Activated CD8-positive, alpha-beta memory T cell treated with anti-CD3 and anti-CD28 coated beads, Interleukin-2, amount 50 U/mL, for 4 hours (primary cell): ENCODE measurements at regions not wholly inside any gene's neighbourhood (a gene's known extent, or its start where the extent isn't known, plus 50 kb on each side); places are given as distances from the start of the nearest gene placed in this dataset.
A peak's percentile ranks its signal among the peaks of the same experiment; 100 is the strongest.
"Not testable (repeated sequence)": the region's sequence is repeated elsewhere in the genome, so short reads cannot be mapped to it uniquely, and the experiment has no call there.

ENCODE experiments used
- DNase-seq: peaks from one replicate; pipeline ENCODE4 v3.0.0-alpha.2; 2020

GRCh38 chr12:42030588-42030987 is 114.1 kb downstream of the GXYLT1 start:
- DNase-seq = no peak

- DNase-seq = no peak
These were observed 117.1 kb downstream of the GXYLT1 start for GRCh38 chr12:42027546-42027945.

- no peak for DNase-seq
These were observed 120.2 kb downstream of the GXYLT1 start for GRCh38 chr12:42024495-42024830.

- peak; percentile 70 for DNase-seq
These were observed 120.8 kb downstream of the GXYLT1 start for GRCh38 chr12:42023733-42024494.

GRCh38 chr12:42021937-42022336 is 122.7 kb downstream of the GXYLT1 start:
- not testable (repeated sequence) for DNase-seq

- no peak for DNase-seq
These were observed 123.2 kb downstream of the GXYLT1 start for GRCh38 chr12:42021469-42021868.

- DNase-seq = no peak
These were observed 124.4 kb downstream of the GXYLT1 start for GRCh38 chr12:42020226-42020625.

- no peak for DNase-seq
These were observed 124.9 kb downstream of the GXYLT1 start for GRCh38 chr12:42019746-42020145.

GRCh38 chr12:42017051-42017450 is 127.6 kb downstream of the GXYLT1 start:
- no peak for DNase-seq

- no peak for DNase-seq
These were observed 129.6 kb downstream of the GXYLT1 start for GRCh38 chr12:42015051-42015461.

- not testable (repeated sequence) for DNase-seq
These were observed 132.2 kb downstream of the GXYLT1 start for GRCh38 chr12:42012501-42012900.

GRCh38 chr12:42010715-42011114 is 134.0 kb downstream of the GXYLT1 start:
- no peak for DNase-seq

- DNase-seq = no peak
These were observed 134.4 kb downstream of the GXYLT1 start for GRCh38 chr12:42010257-42010656.

- no peak for DNase-seq
These were observed 135.7 kb downstream of the GXYLT1 start for GRCh38 chr12:42008996-42009395.

GRCh38 chr12:42003031-42003430 is 141.6 kb downstream of the GXYLT1 start:
- no peak for DNase-seq

GRCh38 chr12:42002563-42002962 is 142.1 kb downstream of the GXYLT1 start:
- DNase-seq = no peak

GRCh38 chr12:41998436-41998835 is 146.2 kb downstream of the GXYLT1 start:
- DNase-seq = no peak

GRCh38 chr12:41993283-41993682 is 151.4 kb downstream of the GXYLT1 start:
- DNase-seq = no peak

- DNase-seq = no peak
These were observed 151.9 kb downstream of the GXYLT1 start for GRCh38 chr12:41992692-41993215.

GRCh38 chr12:41992022-41992421 is 152.7 kb downstream of the GXYLT1 start:
- no peak for DNase-seq

GRCh38 chr12:41988715-41989114 is 156.0 kb downstream of the GXYLT1 start:
- no peak for DNase-seq

GRCh38 chr12:41986513-41986912 is 158.2 kb downstream of the GXYLT1 start:
- DNase-seq = not testable (repeated sequence)

GRCh38 chr12:41983856-41984255 is 160.8 kb downstream of the GXYLT1 start:
- no peak for DNase-seq

- no peak for DNase-seq
These were observed 161.3 kb downstream of the GXYLT1 start for GRCh38 chr12:41983394-41983793.

GRCh38 chr12:41981758-41982157 is 162.9 kb downstream of the GXYLT1 start:
- no peak for DNase-seq
